SK-N-SH (cell line): ENCODE measurements at regions not wholly inside any gene's neighbourhood (a gene's known extent, or its start where the extent isn't known, plus 50 kb on each side); places are given as distances from the start of the nearest gene placed in this dataset.

Experiments used
- CHD2 ChIP-seq: fragments of 150-350 bp; IDR thresholded peaks from 2 replicates; pipeline ENCODE4 v1.6.1; 2018; ENCODE audit warnings: low read length; ENCODE audit not compliant: partially characterized antibody
- EZH2phosphoT487 ChIP-seq: fragments of 200-600 bp; sonication (generic); IDR thresholded peaks from 2 replicates; pipeline ENCODE4 v1.6.1; 2017; ENCODE audit warnings: low read depth, mixed run types, mild to moderate bottlenecking, antibody characterized with exemption, moderate library complexity, borderline replicate concordance
- GABPA ChIP-seq: IDR thresholded peaks from 2 replicates; pipeline ENCODE4 v1.4.0; 2012; ENCODE audit warnings: low read depth, mild to moderate bottlenecking
- MAX ChIP-seq: IDR thresholded peaks from 2 replicates; pipeline ENCODE4 v1.4.0; 2012; ENCODE audit warnings: low read depth
- NFIC ChIP-seq: IDR thresholded peaks from 2 replicates; pipeline ENCODE4 v1.4.0; 2012; ENCODE audit warnings: borderline replicate concordance
- POLR2AphosphoS5 ChIP-seq: IDR thresholded peaks from 2 replicates; pipeline ENCODE4 v1.6.1; 2012; ENCODE audit warnings: low read depth, low read length
- SIN3A ChIP-seq: IDR thresholded peaks from 2 replicates; pipeline ENCODE4 v1.6.1; 2012; ENCODE audit warnings: low read depth, mild to moderate bottlenecking, low read length, moderate library complexity, borderline replicate concordance
- TAF1 ChIP-seq: IDR thresholded peaks from 2 replicates; pipeline ENCODE4 v1.6.1; 2012; ENCODE audit warnings: low read depth, mild to moderate bottlenecking, low read length, moderate library complexity, borderline replicate concordance
- YY1 ChIP-seq: IDR thresholded peaks from 2 replicates; pipeline ENCODE4 v1.4.0; 2012; ENCODE audit warnings: low read depth, mild to moderate bottlenecking
- TF ChIP-seq, protein P1 (sequence below): fragments of 200-600 bp; sonication (generic); IDR thresholded peaks from 2 replicates; pipeline ENCODE4 v1.6.1; 2017; ENCODE audit warnings: antibody characterized with exemption, mild to moderate bottlenecking, moderate library complexity

DNA sequence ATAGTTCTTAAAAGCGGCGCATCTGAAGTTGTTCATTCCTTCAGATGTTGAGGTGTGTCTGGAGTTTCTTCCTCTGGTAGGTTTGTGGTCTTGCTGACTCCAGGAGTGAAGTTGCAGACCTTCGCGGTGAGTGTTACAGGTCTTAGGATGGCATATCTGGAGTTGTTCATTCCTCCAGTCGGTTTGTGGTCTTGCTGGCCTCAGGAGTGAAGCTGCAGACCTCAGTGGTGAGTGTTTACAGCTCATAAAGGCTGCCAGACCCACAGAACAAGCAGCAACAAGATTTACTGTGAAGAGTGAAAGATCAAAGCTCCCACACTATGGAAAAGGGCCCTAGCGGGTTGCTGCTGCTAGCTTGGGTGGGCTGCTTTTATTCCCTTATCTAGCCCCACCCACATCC is 201.7 kb upstream of the PDGFD start:
- no peak for TF ChIP-seq SIN3A
- TF ChIP-seq CHD2: no peak
- TF ChIP-seq, protein P1, sequence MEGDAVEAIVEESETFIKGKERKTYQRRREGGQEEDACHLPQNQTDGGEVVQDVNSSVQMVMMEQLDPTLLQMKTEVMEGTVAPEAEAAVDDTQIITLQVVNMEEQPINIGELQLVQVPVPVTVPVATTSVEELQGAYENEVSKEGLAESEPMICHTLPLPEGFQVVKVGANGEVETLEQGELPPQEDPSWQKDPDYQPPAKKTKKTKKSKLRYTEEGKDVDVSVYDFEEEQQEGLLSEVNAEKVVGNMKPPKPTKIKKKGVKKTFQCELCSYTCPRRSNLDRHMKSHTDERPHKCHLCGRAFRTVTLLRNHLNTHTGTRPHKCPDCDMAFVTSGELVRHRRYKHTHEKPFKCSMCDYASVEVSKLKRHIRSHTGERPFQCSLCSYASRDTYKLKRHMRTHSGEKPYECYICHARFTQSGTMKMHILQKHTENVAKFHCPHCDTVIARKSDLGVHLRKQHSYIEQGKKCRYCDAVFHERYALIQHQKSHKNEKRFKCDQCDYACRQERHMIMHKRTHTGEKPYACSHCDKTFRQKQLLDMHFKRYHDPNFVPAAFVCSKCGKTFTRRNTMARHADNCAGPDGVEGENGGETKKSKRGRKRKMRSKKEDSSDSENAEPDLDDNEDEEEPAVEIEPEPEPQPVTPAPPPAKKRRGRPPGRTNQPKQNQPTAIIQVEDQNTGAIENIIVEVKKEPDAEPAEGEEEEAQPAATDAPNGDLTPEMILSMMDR: no peak
- TF ChIP-seq GABPA: no peak
- no peak for TF ChIP-seq MAX
- no peak for TF ChIP-seq NFIC
- no peak for TF ChIP-seq POLR2AphosphoS5
- TF ChIP-seq TAF1: no peak
- no peak for TF ChIP-seq EZH2phosphoT487
- TF ChIP-seq YY1: no peak
